Kidney (tissue), 13 donors: ENCODE measurements at regions not wholly inside any gene's neighbourhood (a gene's known extent, or its start where the extent isn't known, plus 50 kb on each side); places are given as distances from the start of the nearest gene placed in this dataset.
A peak's percentile ranks its signal among the peaks of the same experiment; 100 is the strongest.

Experiments used
- DNase-seq, 5 donors: peaks; one replicate each; pipeline ENCODE4 v3.0.0-alpha.2; 2013 to 2020
- FAIRE-seq: peaks from 2 replicates; lab custom pipeline; 2012; peaks lifted over from hg19 to GRCh38; lab: Jason Lieb, UNC
- H3K27ac ChIP-seq, 2 donors: one replicate each; pipeline ENCODE4 v1.7.0; 2013; ENCODE audit warnings: low read depth in 2 of 2, low read length in 2 of 2, inconsistent platforms in 1 of 2
- H3K27me3 ChIP-seq: one replicate; pipeline ENCODE4 v1.7.1; 2013; ENCODE audit warnings: low read length, inconsistent platforms; ENCODE audit not compliant: control insufficient read depth, insufficient read depth
- H3K36me3 ChIP-seq, 3 donors: one replicate each; pipeline versions ENCODE4 v1.7.0 to v1.7.1; 2013; ENCODE audit warnings: low read length in 3 of 3, control low read depth in 1 of 3, inconsistent platforms in 1 of 3; ENCODE audit not compliant: insufficient read depth in 3 of 3, control insufficient read depth in 2 of 3
- H3K4me1 ChIP-seq, 3 donors: one replicate each; pipeline versions ENCODE4 v1.7.0 to v1.7.1; 2013; ENCODE audit warnings: low read length in 3 of 3, inconsistent platforms in 1 of 3, low read depth in 1 of 3; ENCODE audit not compliant: control insufficient read depth in 2 of 3, insufficient read depth in 2 of 3
- H3K4me3 ChIP-seq, 3 donors: one replicate each; pipeline versions ENCODE4 v1.7.0 to v1.8.1; 2013; ENCODE audit warnings: low read length in 3 of 3, control low read depth in 1 of 3, inconsistent platforms in 1 of 3
- H3K9ac ChIP-seq, 3 donors: one replicate each; pipeline versions ENCODE4 v1.7.0 to v1.7.1; 2013; ENCODE audit warnings: low read length in 3 of 3, control low read depth in 1 of 3, inconsistent platforms in 1 of 3
- H3K9me3 ChIP-seq, 3 donors: one replicate each; pipeline versions ENCODE4 v1.7.0 to v1.7.1; 2013; ENCODE audit warnings: low read length in 3 of 3, control low read depth in 1 of 3, inconsistent platforms in 1 of 3; ENCODE audit not compliant: control insufficient read depth in 2 of 3, insufficient read depth in 1 of 3
- intact Hi-C: fragments of 100-400 bp; cut with DNase I; formaldehyde crosslinking; loops from one replicate; pipeline ENCODE4 v1.11.1; 2022
- TF ChIP-seq, protein P1 (sequence below): IDR thresholded peaks from 3 replicates; pipeline ENCODE4 v1.5.1; 2012; ENCODE audit warnings: mild to moderate bottlenecking, moderate library complexity, borderline replicate concordance; ENCODE audit not compliant: insufficient read depth; ENCODE audit errors: extremely low read depth
- donor health status: control.
- donor health status: control.
- donor health status: control.
- donor health status: control.
- donor health status: control.
- donor health status: DM: yes; HTN: yes; CAD: no.
- donor health status: Normal renal cell carcinoma (clear cell type).

- TF ChIP-seq, protein P1, sequence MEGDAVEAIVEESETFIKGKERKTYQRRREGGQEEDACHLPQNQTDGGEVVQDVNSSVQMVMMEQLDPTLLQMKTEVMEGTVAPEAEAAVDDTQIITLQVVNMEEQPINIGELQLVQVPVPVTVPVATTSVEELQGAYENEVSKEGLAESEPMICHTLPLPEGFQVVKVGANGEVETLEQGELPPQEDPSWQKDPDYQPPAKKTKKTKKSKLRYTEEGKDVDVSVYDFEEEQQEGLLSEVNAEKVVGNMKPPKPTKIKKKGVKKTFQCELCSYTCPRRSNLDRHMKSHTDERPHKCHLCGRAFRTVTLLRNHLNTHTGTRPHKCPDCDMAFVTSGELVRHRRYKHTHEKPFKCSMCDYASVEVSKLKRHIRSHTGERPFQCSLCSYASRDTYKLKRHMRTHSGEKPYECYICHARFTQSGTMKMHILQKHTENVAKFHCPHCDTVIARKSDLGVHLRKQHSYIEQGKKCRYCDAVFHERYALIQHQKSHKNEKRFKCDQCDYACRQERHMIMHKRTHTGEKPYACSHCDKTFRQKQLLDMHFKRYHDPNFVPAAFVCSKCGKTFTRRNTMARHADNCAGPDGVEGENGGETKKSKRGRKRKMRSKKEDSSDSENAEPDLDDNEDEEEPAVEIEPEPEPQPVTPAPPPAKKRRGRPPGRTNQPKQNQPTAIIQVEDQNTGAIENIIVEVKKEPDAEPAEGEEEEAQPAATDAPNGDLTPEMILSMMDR = no peak
- Histone ChIP-seq H3K4me3 (no peak overlapping the region), H3K27me3 (no peaks in the 10 kb centered on the region), H3K4me1 (peaks cover 0 to 2% (median 0%) of the 10 kb centered on the region in 3 donors), H3K9me3 (no peaks in the 10 kb centered on the region), H3K27ac (no peak overlapping the region), H3K9ac (no peak overlapping the region), H3K36me3 (peaks cover 0 to 4% (median 0%) of the 10 kb centered on the region in 3 donors)
- FAIRE-seq = no peak
- intact Hi-C loops = no loop called here
- no peak for DNase-seq
Observed at GRCh38 chr7:130974794-130975193, 240.8 kb upstream of the KLF14 start.

DNA sequence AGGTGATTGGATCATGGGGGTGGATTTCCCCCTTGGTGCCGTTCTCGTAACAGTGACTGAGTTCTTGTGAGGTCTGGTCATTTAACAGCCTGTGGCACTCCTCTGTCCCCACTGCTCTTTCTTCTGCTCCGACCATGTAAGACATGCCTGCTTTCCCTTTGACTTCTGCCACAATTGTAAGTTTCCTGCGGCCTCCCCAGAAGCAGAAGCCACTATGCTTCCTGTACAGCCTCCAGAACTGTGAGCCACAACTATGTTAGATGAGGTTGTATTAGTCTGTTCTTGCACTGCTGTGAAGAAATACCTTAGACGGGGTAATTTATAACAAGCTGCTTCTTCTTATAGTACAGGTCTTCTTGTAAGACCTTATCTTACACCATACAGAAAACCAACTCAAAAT is 241.7 kb upstream of the KLF14 start:
- no peak for FAIRE-seq
- H3K9me3 ChIP-seq = no peaks in the 10 kb centered on the region
- peaks cover 0 to 2% (median 0%) of the 10 kb centered on the region in 3 donors for H3K4me1 ChIP-seq
- DNase-seq = no peak
- H3K27me3 ChIP-seq = no peaks in the 10 kb centered on the region
- no peak overlapping the region for H3K27ac ChIP-seq
- intact Hi-C loops = no loop called here
- no peak overlapping the region for H3K9ac ChIP-seq
- TF ChIP-seq, protein P1 = no peak
- H3K36me3 ChIP-seq = peaks cover 0 to 4% (median 0%) of the 10 kb centered on the region in 3 donors
- H3K4me3 ChIP-seq = no peak overlapping the region

- peak; percentile 76 for FAIRE-seq
Observed at GRCh38 chr7:130982160-130982638, 248.2 kb upstream of the KLF14 start.

More at GRCh38 chr7:130982160-130982638, 248.2 kb upstream of the KLF14 start:
- Histone ChIP-seq H3K4me3 (no peak overlapping the region), H3K27ac (no peak overlapping the region), H3K36me3 (peaks cover 0 to 15% (median 7%) of the 10 kb centered on the region in 3 donors), H3K4me1 (peaks cover 0 to 21% (median 18%) of the 10 kb centered on the region in 3 donors), H3K27me3 (no peaks in the 10 kb centered on the region), H3K9me3 (no peaks in the 10 kb centered on the region), H3K9ac (no peak overlapping the region)
- intact Hi-C loops = no loop called here
- TF ChIP-seq, protein P1 = peak; percentile 67
- peak in 1 of 5 donors; percentile 46 for DNase-seq
